Epithelial cell of esophagus (primary cell): ENCODE measurements at regions not wholly inside any gene's neighbourhood (a gene's known extent, or its start where the extent isn't known, plus 50 kb on each side); places are given as distances from the start of the nearest gene placed in this dataset.
"Not testable (repeated sequence)": the region's sequence is repeated elsewhere in the genome, so short reads cannot be mapped to it uniquely, and the experiment has no call there.

Source experiments
- DNase-seq: peaks from one replicate; pipeline ENCODE4 v3.0.0; 2010; ENCODE audit warnings: low read depth
- H3K4me3 ChIP-seq: 2 replicates; pipeline ENCODE4 v1.5.1; 2011; ENCODE audit warnings: mild to moderate bottlenecking, low read length, control low read depth
- TF ChIP-seq, protein P1 (sequence below): IDR thresholded peaks from 2 replicates; pipeline ENCODE4 v1.5.1; 2011; ENCODE audit warnings: low read depth, mild to moderate bottlenecking, low read length, control low read depth, inconsistent platforms; ENCODE audit not compliant: insufficient read depth; ENCODE audit errors: missing control alignments

DNA sequence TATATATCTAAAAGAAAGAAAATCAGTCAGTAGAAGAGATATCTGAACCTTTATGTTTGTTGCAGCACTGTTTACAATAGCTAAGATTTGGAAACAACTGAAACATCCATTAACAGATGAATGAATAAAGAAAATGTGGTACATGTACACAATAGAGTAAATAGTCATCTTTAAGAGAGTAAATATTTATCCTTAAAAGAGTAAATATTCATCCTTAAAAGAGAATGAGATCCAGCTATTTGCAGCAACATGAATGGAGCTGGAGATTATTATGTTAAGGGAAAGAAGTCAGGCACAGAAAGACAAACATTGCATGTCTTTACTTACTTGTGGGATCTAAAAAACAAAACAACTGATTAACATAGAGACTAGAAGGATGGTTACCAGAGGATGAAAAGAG is 197.0 kb upstream of the CBLB start:
- no peak overlapping the region for H3K4me3 ChIP-seq
- DNase-seq = no peak
- TF ChIP-seq, protein P1, sequence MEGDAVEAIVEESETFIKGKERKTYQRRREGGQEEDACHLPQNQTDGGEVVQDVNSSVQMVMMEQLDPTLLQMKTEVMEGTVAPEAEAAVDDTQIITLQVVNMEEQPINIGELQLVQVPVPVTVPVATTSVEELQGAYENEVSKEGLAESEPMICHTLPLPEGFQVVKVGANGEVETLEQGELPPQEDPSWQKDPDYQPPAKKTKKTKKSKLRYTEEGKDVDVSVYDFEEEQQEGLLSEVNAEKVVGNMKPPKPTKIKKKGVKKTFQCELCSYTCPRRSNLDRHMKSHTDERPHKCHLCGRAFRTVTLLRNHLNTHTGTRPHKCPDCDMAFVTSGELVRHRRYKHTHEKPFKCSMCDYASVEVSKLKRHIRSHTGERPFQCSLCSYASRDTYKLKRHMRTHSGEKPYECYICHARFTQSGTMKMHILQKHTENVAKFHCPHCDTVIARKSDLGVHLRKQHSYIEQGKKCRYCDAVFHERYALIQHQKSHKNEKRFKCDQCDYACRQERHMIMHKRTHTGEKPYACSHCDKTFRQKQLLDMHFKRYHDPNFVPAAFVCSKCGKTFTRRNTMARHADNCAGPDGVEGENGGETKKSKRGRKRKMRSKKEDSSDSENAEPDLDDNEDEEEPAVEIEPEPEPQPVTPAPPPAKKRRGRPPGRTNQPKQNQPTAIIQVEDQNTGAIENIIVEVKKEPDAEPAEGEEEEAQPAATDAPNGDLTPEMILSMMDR = no peak

DNA sequence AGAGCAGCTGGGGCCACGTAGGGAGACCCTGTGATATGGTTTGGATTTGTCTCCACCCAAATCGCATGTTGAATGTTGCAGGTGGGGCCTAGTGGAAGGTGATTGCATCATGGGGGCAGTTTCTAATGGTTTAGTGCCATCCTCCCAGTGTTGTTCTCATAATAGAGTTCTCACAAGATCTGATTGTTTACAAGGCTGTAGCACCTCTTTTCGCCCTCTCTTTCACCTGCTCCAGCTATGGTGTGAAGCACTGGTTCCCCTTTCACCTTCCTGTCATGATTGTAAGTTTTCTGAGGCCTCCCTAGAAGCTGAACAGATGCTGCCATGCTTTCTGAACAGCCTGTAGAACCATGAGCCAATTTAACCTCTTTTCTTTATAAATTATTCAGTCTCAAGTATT is 198.9 kb upstream of the CBLB start:
- no peak for DNase-seq
- TF ChIP-seq, protein P1 = no peak

DNA sequence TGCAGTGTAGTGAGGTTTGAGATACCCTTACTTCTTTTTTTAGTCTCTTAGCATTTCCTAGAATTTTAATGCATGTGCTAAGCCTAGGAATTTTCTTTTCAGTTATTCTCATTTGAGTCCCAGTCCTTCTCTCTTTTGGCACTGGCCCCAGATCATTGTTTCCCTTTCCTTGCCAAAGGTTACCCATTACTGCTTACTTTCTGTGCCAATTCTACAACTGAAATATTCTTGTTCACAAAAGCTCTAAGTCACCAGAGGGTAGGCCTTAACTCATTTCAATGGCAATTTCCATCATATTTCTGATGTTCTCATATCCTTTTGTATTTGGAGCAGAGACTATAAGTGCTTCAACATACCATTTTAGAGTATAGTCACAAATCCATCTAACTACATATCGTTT is 199.6 kb upstream of the CBLB start:
- H3K4me3 ChIP-seq = no peak overlapping the region
- TF ChIP-seq, protein P1 = no peak
- no peak for DNase-seq

More for the DNA sequence above, 198.9 kb upstream of the CBLB start:
- no peak overlapping the region for H3K4me3 ChIP-seq

DNA sequence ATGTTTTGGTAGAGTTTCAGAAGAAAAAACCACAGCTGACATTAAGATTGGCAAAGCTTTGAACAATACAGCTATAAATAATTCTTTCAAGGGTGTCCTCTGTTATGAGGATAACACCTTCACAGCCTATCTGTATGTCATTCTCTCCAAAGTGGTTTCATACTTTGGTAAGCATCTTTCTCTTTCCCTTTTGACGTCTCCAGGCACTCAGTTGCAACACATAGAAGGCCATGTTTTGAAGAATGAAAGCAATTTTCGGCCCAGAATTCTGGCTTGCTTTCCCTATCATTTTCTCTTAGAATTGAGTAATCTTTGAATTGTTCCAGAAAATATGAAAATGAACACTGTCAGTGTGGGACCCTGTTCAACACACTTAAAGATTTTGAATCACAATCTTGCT is 200.0 kb upstream of the CBLB start:
- TF ChIP-seq, protein P1 = no peak
- no peak for DNase-seq

DNA sequence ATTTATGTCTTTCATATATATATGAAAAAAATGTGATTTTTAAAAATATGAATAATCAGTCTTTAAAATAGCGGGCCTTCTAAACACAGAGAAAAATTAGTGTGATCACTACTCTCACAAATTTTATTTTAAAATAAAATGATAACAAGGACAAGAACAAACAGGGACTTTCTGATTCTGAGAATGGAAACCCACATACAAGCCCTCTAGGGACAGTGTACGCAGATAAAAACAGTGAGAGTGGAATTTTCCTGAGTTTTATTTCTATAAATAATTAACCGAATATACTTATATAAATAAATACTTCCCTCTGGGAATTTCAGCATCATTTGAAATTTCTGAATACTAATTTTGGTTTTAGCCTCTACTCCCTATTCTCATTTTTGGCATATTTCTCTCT is 201.4 kb upstream of the CBLB start:
- no peak for DNase-seq
- TF ChIP-seq, protein P1 = no peak
- H3K4me3 ChIP-seq = no peak overlapping the region

More for the DNA sequence above, 200.0 kb upstream of the CBLB start:
- H3K4me3 ChIP-seq = no peak overlapping the region

DNA sequence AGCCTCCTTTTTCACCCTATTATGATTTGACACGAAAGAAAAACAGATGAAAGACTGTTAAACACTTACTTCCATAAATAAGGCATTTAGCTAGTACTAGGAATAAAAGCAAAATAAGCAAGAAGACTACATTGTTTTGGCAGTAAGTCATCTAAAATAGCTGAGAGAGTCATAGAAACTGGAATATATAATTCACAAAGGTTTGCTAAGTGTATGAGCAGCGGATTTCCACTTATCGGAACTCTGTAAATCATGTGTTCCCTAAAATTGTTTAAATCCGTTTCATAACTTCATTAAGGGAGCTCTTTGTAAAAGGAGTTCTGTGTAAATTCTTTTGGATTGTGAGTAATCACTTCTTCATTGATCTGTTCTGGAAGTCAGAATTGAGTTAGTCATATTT is 202.5 kb upstream of the CBLB start:
- TF ChIP-seq, protein P1 = no peak
- H3K4me3 ChIP-seq = no peak overlapping the region
- DNase-seq = no peak

DNA sequence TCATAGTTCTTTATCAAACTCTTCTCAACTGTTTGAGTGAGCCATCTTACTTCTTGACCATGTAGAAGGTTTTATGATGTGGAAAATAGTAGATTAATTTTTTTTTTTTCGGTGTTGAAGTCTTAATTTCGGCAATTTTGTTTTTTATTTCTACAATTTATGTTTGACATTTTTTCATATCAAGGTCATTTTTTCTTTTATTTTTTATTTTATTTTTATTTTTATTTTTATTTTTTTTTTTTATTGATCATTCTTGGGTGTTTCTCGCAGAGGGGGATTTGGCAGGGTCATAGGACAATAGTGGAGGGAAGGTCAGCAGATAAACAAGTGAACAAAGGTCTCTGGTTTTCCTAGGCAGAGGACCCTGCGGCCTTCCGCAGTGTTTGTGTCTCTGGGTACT is 203.8 kb upstream of the CBLB start:
- DNase-seq, H3K4me3 ChIP-seq: not testable (repeated sequence)

DNA sequence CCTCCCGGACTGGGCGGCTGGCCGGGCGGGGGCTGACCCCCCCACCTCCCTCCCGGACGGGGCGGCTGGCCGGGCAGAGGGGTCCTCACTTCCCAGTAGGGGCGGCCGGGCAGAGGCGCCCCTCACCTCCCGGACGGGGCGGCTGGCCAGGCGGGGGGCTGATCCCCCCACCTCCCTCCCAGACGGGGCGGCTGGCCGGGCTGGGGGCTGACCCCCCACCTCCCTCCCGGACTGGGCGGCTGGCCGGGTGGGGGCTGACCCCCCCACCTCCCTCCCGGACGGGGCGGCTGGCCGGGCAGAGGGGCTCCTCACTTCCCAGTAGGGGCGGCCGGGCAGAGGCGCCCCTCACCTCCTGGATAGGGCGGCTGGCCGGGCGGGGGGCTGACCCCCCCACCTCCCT is 205.0 kb upstream of the CBLB start:
- not testable (repeated sequence) for DNase-seq, H3K4me3 ChIP-seq

DNA sequence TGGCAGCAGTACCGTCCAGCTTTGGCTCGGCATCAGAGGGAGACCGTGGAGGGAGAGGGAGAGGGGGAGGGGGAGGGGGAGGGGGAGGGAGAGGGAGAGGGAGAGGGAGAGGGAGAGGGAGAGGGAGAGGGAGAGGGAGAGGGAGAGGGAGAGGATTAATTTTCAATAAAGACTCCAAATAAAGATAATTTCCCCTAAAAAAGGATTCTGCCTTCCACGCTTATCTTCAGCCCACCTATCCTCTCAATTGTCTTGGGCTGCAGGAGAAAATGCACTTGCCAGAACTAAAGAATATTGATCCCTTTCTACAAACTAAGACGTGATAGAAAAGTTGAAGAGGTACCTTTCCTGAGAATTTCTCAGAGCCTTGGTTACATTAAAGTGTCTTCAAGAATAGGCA is 206.9 kb upstream of the CBLB start:
- DNase-seq, H3K4me3 ChIP-seq: not testable (repeated sequence)
